GM18951 (cell line): ENCODE measurements at regions not wholly inside any gene's neighbourhood (a gene's known extent, or its start where the extent isn't known, plus 50 kb on each side); places are given as distances from the start of the nearest gene placed in this dataset.

Experiments used
- POLR2A ChIP-seq: IDR thresholded peaks from 4 replicates; pipeline ENCODE4 v1.6.1; 2011; ENCODE audit warnings: mild to moderate bottlenecking; ENCODE audit not compliant: insufficient read length, insufficient read depth; ENCODE audit errors: extremely low read depth
- in situ Hi-C: fragments of 300-500 bp; cut with MboI; formaldehyde crosslinking; loops from one replicate; pipeline ENCODE4 v1.12.0; 2022; ENCODE audit warnings: low sequenced_read_pairs, mixed read lengths, inconsistent platforms; ENCODE audit not compliant: unreplicated experiment

DNA sequence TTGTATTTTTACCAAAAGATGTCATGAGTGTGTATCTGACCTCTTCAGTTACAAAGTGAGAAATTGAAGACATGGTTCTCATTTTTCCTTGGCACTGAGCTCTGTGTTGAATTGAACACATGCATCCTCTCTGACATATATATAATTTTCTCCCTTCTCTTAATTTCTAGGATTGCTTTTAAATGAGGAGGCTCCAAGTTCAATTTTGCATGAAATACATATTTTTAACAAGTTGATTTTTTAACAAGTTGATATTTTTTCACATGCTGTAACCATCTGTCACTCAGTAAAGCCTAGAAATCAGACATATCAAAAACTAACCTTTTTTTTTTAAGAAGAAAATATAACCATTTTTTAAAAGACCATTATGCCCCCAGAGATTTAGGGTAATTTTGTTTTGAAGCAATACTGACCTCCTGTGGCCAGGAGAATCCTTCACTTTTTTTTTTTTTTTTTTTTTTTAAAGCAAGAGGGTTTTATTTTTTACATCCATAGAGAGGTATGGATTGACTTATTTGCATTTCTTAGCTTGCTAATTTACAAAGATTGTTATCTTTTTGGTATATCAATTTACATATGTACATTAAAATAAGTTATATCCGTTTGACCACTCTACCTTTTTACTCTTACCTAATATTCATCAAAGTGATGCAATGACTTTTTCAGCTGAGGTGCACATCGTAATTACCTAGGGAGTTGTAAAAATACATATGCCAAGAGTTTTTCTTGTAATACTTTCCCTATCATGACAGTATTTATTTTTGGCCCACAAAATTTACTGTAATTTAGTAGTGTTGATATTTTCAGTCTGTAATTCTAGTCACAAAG lies 161.8 kb downstream of the SOCS6 start:
- in situ Hi-C loops, result no loop called here
- no peak for TF ChIP-seq POLR2A

DNA sequence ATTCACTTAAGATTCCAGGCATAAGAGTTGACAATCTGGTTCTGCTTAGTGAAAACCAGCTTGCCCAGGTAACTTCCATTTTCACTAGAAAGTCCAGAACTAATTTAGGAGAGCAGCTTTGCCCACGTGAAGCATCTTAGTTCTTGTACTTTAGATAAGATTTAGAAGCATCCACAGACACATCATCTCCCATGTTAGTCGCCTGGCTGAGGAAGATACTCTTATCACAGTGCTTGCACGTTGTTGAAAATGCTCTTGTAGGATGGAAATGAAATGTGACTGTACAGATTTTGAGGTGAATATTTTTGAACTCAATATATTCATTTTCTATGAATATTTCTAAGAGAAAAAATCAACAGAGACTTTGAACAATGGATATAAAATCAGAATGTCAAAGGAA lies 159.7 kb downstream of the SOCS6 start:
- in situ Hi-C loops, result loop anchor here (25.0 kb wide), 1 partner anchor 1611 kb away; no protein-coding TSS in a partner anchor
- no peak for TF ChIP-seq POLR2A

DNA sequence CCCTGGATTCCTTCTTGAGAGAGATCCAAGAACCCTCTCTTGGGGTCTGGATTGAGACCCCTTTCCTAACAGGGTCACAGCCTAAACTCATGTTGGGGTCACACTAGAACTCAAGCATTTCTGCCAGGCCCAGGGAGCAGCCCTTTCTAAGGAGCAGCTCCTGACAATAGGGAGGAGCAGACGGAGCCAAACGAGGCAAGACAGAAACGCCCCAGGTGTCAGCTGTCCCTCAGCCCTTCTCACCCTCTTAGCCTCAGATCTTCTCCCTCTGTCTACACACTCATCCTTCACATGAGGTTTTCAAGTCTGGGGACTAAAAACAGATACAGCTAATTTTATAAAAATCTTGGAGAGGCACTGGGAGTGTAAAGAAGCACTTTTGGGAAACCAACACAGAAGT lies 157.2 kb downstream of the SOCS6 start:
- TF ChIP-seq POLR2A, result no peak
- in situ Hi-C loops, result loop anchor here (25.0 kb wide), 1 partner anchor 1609 kb away; no protein-coding TSS in a partner anchor

DNA sequence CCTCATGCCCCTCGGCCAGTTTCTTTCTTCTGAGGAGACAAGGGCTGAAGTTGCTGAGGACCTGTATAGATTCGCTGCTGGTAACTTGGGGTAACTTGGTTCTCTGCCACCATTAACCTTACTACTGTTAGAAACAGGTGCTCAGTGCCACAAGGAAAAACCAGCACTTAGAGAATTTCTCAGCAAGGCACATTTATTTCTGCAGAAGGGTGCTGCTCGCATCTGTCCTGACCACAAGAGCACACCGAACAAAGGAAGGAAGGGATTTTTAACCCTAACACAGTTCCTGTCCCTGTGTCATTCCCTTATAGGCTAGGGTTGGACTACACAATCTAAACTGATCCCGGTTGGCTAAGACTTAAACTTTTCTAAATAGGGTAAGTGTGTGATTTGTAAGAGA lies 154.1 kb downstream of the SOCS6 start:
- in situ Hi-C loops, result loop anchor here (25.0 kb wide), 1 partner anchor 1606 kb away; no protein-coding TSS in a partner anchor
- TF ChIP-seq POLR2A, result no peak

DNA sequence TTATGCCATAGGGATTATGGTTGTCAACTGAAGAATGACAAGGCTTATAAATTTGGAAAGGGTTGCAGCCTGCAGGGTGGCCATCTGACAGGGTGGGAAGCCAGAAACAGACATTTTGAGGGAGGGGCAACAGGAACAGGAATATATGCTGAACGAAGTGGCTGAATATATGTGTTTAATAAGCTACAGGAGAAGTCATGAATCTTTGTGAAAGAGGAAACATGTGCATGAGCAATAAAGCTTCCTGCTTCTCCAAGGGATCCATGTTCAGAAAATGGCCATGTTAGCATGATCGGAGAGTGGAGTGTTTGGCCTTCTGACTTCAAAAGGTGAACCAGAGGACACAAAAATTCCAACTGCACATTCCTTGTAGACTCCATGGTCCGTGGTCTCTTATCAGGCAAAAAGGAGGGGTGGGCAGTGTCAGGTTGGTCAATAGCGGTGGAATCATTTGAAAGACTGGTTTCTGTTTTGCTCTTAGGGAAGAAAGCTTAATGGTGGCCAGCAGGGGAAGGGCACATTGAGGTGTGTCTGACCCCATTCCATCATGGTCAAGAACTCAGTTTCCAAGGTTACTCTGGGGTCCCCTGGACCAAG lies 144.1 kb downstream of the SOCS6 start:
- TF ChIP-seq POLR2A, result no peak
- in situ Hi-C loops, result loop anchor here (10.0 to 25.0 kb wide), 2 partner anchors 238 to 1596 kb away; no protein-coding TSS in a partner anchor

DNA sequence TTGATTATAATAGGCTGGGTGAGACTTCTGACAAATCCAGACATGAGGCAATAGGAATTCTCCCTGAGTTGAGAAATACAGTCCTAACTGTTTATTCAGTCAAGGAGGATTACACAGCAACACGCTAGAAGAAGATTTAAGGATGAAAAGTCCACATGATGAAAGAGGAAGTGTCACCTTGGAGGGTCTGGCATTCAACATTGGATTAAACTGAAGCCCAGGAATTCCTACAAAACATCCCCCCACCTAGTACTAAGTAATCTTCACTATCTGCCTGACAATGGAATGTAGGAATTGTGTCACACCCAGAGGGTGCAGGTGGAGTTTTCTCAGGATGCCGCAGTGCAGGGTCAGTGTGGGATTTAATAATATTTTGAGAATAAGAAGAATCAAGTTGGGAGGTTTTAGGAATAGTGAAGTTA lies 142.4 kb downstream of the SOCS6 start:
- TF ChIP-seq POLR2A, result no peak
- in situ Hi-C loops, result loop anchor here (10.0 to 25.0 kb wide), 2 partner anchors 236 to 1594 kb away; no protein-coding TSS in a partner anchor

DNA sequence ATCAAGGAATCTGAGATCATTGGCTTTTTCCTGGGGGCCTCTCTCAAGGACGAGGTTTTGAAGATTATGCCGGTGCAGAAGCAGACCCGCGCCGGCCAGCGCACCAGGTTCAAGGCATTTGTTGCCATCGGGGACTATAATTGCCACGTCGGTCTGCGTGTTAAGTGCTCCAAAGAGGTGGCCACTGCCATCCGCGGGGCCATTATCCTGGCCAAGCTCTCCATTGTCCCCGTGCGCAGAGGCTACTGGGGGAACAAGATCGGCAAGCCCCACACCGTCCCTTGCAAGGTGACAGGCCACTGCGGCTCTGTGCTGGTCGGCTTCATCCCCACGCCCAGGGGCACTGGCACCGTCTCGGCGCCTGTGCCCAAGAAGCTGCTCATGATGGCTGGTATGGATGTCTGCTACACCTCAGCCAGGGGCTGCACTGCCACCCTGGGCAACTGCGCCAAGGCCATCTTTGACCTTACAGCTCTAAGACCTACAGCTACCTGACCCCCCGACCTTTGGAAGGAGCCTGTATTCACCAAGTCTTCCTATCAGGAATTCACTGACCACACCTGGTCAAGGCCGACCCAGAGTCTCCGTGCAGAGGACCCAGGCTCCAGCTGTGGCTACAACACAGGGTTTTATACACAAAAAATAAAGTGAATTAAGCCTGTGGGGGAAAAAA lies 141.8 kb downstream of the SOCS6 start:
- TF ChIP-seq POLR2A, result no peak
- in situ Hi-C loops, result loop anchor here (10.0 to 25.0 kb wide), 2 partner anchors 236 to 1593 kb away; no protein-coding TSS in a partner anchor

DNA sequence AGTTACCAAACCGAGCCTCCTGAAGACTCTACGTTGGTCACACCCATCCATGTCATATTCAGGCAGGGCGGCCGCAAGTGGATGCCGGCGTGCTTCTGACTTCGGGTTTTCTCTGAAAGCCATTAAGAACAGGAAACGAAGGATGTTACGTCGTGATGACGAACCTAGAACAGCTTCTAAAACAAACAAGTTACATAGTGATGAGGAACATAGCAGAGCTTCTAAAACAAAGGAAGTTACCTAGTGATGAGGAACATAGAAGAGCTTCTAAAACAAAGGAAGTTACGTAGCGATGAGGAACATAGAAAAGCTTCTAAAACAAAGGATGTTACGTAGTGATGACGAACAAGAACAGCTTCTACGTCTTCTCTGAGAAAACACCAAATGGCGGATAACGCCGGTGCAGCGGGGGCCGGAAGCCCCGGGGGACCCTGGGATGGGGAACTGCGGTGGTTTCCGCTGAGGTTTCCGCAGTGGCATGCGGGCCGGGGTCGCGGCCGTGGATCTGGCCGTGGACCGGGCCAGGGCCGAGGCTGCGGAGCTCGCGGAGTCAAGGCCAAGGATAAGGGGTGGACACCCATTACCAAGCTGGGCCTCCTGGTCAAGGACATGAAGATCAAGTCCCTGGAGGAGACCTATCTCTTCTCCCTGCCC lies 141.1 kb downstream of the SOCS6 start:
- in situ Hi-C loops, result loop anchor here (10.0 to 25.0 kb wide), 2 partner anchors 235 to 1593 kb away; no protein-coding TSS in a partner anchor
- TF ChIP-seq POLR2A, result no peak

DNA sequence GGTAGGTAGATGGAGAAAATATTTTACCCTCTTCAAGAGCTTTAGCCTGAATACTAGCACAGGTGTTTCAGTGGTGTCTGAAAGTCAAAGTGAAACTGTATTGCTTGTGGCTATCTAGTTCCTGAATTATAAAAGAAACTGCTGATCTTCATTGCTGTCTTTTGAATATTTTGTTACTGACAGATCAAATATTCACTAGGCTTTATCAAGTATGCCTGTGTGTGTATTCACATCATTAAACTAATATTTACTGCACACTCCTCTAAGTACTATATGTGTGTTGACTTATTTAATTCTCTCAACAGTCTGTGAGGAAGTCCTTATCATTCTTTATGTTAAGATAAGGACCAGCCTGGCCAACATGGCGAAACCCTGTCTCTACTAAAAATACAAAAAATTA lies 139.6 kb downstream of the SOCS6 start:
- in situ Hi-C loops, result loop anchor here (25.0 kb wide), 1 partner anchor 1591 kb away; no protein-coding TSS in a partner anchor
- TF ChIP-seq POLR2A, result no peak

DNA sequence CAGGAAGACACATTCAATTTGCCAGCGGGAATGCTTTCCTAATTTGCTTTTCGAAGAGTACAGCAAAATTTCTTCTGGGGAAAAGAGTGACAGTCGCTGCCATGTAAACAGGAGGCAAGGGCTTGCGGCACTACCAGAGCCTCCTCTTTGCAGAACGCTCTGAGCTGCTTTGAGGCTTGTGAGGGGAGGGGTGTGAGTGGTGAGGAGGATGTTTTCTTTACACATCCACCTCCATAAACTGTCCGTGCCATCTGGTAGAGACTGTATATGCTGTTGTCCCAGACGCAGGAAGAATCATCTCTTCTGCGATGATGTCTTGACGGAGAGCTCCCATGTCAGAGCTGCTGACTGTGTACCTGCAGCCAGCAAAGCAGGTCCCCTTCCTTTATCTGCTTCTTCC lies 138.0 kb downstream of the SOCS6 start:
- in situ Hi-C loops, result loop anchor here (25.0 kb wide), 1 partner anchor 1590 kb away; no protein-coding TSS in a partner anchor

DNA sequence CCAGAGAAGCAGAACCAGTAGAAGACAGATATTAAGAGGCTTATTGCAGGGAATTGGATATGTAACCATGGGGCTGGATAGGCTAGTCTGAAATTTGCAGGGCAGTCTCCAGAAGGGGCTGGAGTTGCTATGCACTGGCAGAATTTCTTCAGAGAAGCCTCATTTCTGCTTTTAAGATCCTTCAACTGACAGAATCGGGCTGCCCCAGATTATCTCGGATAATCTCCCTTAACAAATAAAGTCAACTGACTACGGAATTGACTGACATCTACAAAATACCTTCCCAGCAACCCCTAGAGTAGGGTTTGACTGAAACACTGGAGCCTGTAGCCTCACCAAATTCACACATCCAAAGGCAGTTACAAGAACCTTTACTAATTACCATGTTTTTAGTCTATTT lies 136.4 kb downstream of the SOCS6 start:
- in situ Hi-C loops, result loop anchor here (25.0 kb wide), 1 partner anchor 1588 kb away; no protein-coding TSS in a partner anchor
- TF ChIP-seq POLR2A, result no peak

More for the DNA sequence above, 138.0 kb downstream of the SOCS6 start:
- no peak for TF ChIP-seq POLR2A

DNA sequence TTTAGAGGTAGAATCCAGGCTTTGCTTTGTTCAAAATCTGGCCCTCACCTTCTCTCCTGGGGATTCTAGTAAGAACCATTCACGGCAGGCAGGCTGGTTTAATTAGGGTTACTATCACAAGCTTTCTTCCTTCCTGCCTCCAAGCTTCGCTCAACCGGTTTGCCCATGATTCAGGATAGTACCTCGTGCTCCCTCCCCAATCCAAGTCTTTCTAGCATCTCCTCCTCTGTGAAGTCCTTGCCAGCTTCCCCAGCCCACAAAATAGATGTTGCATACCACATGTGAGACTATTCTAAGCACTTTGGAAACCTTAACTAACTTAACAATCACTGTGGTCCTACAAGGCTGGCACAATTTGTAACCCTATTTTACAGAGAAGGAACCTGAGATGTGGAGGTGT lies 135.1 kb downstream of the SOCS6 start:
- TF ChIP-seq POLR2A, result no peak
- in situ Hi-C loops, result no loop called here
